HepG2 (cell line): ENCODE measurements at regions not wholly inside any gene's neighbourhood (a gene's known extent, or its start where the extent isn't known, plus 50 kb on each side); places are given as distances from the start of the nearest gene placed in this dataset.

ENCODE experiments used
- CHCHD3 ChIP-seq: sonication (generic); formaldehyde crosslinking; IDR thresholded peaks from 2 replicates; pipeline ENCODE4 v1.8.0; 2022; ENCODE audit warnings: mild to moderate bottlenecking, missing genetic modification reagents, moderate library complexity
- HNRNPLL ChIP-seq: fragments of 200-400 bp; formaldehyde crosslinking; IDR thresholded peaks from 2 replicates; pipeline ENCODE4 v1.6.1; 2017; ENCODE audit warnings: mild to moderate bottlenecking, low read depth, low read length; ENCODE audit not compliant: poor library complexity, severe bottlenecking
- MAFK ChIP-seq, 2 experiments: IDR thresholded peaks in 1 of 2; conservative IDR thresholded peaks in 1 of 2; 2 replicates each; pipeline ENCODE4 v1.6.1; 2011; ENCODE audit warnings: improper control_type of control experiment in 2 of 2, low read length in 2 of 2
- MAX ChIP-seq: IDR thresholded peaks from 2 replicates; pipeline ENCODE4 v1.6.1; 2012; ENCODE audit warnings: inconsistent platforms
- MTF1 ChIP-seq: sonication (generic); formaldehyde crosslinking; IDR thresholded peaks from 2 replicates; pipeline ENCODE4 v1.5.0; 2020; ENCODE audit warnings: missing genetic modification reagents
- MXD3 ChIP-seq: IDR thresholded peaks from 2 replicates; pipeline ENCODE4 v1.6.1; 2016; ENCODE audit warnings: mild to moderate bottlenecking, missing biosample characterization, missing genetic modification reagents
- MYC ChIP-seq: sonication (generic); formaldehyde crosslinking; IDR thresholded peaks from 2 replicates; pipeline ENCODE4 v1.9.0; 2021; ENCODE audit warnings: missing genetic modification reagents, borderline replicate concordance
- POLR2A ChIP-seq, 2 experiments: IDR thresholded peaks; 2 replicates each; pipeline ENCODE4 v1.6.1; 2011; ENCODE audit warnings: low read depth in 2 of 2, low read length in 2 of 2, mild to moderate bottlenecking in 1 of 2, moderate library complexity in 1 of 2; ENCODE audit not compliant: insufficient read depth in 1 of 2
- SKIL ChIP-seq: sonication (generic); formaldehyde crosslinking; IDR thresholded peaks from 2 replicates; pipeline ENCODE4 v1.8.0; 2022; ENCODE audit warnings: missing genetic modification reagents, mild to moderate bottlenecking, moderate library complexity, borderline replicate concordance
- SOX5 ChIP-seq: IDR thresholded peaks from 2 replicates; pipeline ENCODE4 v1.6.1; 2016; ENCODE audit warnings: borderline replicate concordance
- TFDP1 ChIP-seq: IDR thresholded peaks from 2 replicates; pipeline ENCODE4 v1.6.1; 2016; ENCODE audit warnings: missing compliant biosample characterization, missing genetic modification reagents, borderline replicate concordance
- U2AF1 ChIP-seq: fragments of 200-400 bp; formaldehyde crosslinking; optimal IDR thresholded peaks from 2 replicates; pipeline ENCODE3; 2017; ENCODE audit warnings: mild to moderate bottlenecking, low read depth, low read length
- ZNF230 ChIP-seq: sonication (generic); formaldehyde crosslinking; IDR thresholded peaks from 2 replicates; pipeline ENCODE4 v1.4.0; 2020; ENCODE audit warnings: mild to moderate bottlenecking, missing genetic modification reagents
- ZNF326 ChIP-seq: sonication (generic); formaldehyde crosslinking; IDR thresholded peaks from 2 replicates; pipeline ENCODE4 v1.4.0; 2020; ENCODE audit warnings: missing genetic modification reagents, borderline replicate concordance
- ZNF333 ChIP-seq: sonication (generic); formaldehyde crosslinking; IDR thresholded peaks from 2 replicates; pipeline ENCODE4 v1.4.0; 2020; ENCODE audit warnings: mild to moderate bottlenecking, missing genetic modification reagents, borderline replicate concordance
- ZNF446 ChIP-seq: sonication (generic); formaldehyde crosslinking; IDR thresholded peaks from 2 replicates; pipeline ENCODE4 v1.5.0; 2020; ENCODE audit warnings: mild to moderate bottlenecking, missing genetic modification reagents
- ZNF644 ChIP-seq: IDR thresholded peaks from 2 replicates; pipeline ENCODE4 v1.6.1; 2016; ENCODE audit warnings: low read depth
- ZNF652 ChIP-seq: IDR thresholded peaks from 2 replicates; pipeline ENCODE4 v1.6.1; 2016; ENCODE audit warnings: low read depth, borderline replicate concordance
- ZNF720 ChIP-seq: sonication (generic); formaldehyde crosslinking; IDR thresholded peaks from 2 replicates; pipeline ENCODE4 v1.4.0; 2020; ENCODE audit warnings: missing genetic modification reagents
- ZNF788 ChIP-seq: sonication (generic); formaldehyde crosslinking; IDR thresholded peaks from 2 replicates; pipeline ENCODE4 v1.5.0; 2020; ENCODE audit warnings: mild to moderate bottlenecking, missing genetic modification reagents, borderline replicate concordance
- TF ChIP-seq, protein P1 (sequence below): sonication (generic); formaldehyde crosslinking; IDR thresholded peaks from 2 replicates; pipeline ENCODE4 v1.4.0; 2020; ENCODE audit warnings: low read depth, missing genetic modification reagents
- TF ChIP-seq, protein P2 (sequence below): sonication (generic); formaldehyde crosslinking; conservative IDR thresholded peaks from 2 replicates; pipeline ENCODE4 v1.8.0; 2022; ENCODE audit warnings: mild to moderate bottlenecking, moderate library complexity, missing genetic modification reagents

DNA sequence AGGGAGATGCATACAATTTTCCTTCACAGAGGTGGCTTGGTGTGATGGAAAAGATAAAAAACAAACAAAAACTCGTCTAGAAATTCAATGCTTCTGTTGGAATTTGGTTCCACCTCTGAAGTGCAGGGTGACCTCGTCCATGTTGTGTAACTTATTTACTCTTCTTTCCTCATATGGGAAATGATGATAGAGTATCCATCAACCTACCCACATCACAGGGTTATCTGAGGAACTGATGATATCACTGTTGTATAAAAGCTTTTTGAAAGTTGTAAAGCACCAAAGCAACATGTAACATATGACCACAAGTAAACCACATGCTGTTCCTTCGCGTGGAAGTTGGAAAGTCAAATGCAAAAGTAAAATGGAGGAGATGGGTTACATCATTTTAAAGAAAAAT lies 212.0 kb upstream of the SGK1 start (continued):
- TF ChIP-seq, protein P1, sequence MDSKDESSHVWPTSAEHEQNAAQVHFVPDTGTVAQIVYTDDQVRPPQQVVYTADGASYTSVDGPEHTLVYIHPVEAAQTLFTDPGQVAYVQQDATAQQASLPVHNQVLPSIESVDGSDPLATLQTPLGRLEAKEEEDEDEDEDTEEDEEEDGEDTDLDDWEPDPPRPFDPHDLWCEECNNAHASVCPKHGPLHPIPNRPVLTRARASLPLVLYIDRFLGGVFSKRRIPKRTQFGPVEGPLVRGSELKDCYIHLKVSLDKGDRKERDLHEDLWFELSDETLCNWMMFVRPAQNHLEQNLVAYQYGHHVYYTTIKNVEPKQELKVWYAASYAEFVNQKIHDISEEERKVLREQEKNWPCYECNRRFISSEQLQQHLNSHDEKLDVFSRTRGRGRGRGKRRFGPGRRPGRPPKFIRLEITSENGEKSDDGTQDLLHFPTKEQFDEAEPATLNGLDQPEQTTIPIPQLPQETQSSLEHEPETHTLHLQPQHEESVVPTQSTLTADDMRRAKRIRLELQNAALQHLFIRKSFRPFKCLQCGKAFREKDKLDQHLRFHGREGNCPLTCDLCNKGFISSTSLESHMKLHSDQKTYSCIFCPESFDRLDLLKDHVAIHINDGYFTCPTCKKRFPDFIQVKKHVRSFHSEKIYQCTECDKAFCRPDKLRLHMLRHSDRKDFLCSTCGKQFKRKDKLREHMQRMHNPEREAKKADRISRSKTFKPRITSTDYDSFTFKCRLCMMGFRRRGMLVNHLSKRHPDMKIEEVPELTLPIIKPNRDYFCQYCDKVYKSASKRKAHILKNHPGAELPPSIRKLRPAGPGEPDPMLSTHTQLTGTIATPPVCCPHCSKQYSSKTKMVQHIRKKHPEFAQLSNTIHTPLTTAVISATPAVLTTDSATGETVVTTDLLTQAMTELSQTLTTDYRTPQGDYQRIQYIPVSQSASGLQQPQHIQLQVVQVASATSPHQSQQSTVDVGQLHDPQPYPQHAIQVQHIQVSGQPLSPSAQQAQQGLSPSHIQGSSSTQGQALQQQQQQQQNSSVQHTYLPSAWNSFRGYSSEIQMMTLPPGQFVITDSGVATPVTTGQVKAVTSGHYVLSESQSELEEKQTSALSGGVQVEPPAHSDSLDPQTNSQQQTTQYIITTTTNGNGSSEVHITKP (CRISPR knock-in tag) = peak; percentile 97
- TF ChIP-seq U2AF1 = no peak
- no peak for TF ChIP-seq ZNF333 (CRISPR knock-in tag)
- no peak for TF ChIP-seq MXD3 (CRISPR knock-in tag)
- no peak for TF ChIP-seq ZNF652 (CRISPR knock-in tag)
- TF ChIP-seq ZNF230 (CRISPR knock-in tag) = no peak
- no peak for TF ChIP-seq POLR2A (IDR thresholded peaks at IDR 0.05; ENCODE audit: insufficient read depth in 1 of 2, low read depth in 2 of 2, low read length in 2 of 2)
- no peak; the same call in 1 of the 2 replicates for TF ChIP-seq MAX
- TF ChIP-seq ZNF326 = no peak
- no peak for TF ChIP-seq TFDP1
- peak; percentile 49; the same call in 1 of the 2 replicates for TF ChIP-seq SKIL
- TF ChIP-seq ZNF644 (CRISPR knock-in tag) = peak; percentile 96
- TF ChIP-seq, protein P2, sequence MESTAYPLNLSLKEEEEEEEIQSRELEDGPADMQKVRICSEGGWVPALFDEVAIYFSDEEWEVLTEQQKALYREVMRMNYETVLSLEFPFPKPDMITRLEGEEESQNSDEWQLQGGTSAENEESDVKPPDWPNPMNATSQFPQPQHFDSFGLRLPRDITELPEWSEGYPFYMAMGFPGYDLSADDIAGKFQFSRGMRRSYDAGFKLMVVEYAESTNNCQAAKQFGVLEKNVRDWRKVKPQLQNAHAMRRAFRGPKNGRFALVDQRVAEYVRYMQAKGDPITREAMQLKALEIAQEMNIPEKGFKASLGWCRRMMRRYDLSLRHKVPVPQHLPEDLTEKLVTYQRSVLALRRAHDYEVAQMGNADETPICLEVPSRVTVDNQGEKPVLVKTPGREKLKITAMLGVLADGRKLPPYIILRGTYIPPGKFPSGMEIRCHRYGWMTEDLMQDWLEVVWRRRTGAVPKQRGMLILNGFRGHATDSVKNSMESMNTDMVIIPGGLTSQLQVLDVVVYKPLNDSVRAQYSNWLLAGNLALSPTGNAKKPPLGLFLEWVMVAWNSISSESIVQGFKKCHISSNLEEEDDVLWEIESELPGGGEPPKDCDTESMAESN (CRISPR knock-in tag) = no peak; the same call in 1 of the 2 replicates
- TF ChIP-seq ZNF788 (CRISPR knock-in tag) = no peak
- no peak for TF ChIP-seq CHCHD3 (CRISPR knock-in tag)
- no peak for TF ChIP-seq HNRNPLL
- TF ChIP-seq MTF1 = no peak
- peak; percentile 87 for TF ChIP-seq SOX5 (CRISPR knock-in tag)
- TF ChIP-seq MAFK (conservative IDR thresholded peaks at IDR 0.05 in 1 of 2, IDR thresholded peaks at IDR 0.05 in 1 of 2; ENCODE audit: low read length in 2 of 2) = no peak
- no peak for TF ChIP-seq ZNF720 (CRISPR knock-in tag)
- TF ChIP-seq MYC (CRISPR knock-in tag) = no peak
- no peak for TF ChIP-seq ZNF446 (CRISPR knock-in tag)
